ENCODE measurements at regions not wholly inside any gene's neighbourhood (a gene's known extent, or its start where the extent isn't known, plus 50 kb on each side); places are given as distances from the start of the nearest gene placed in this dataset.
"Not testable (repeated sequence)": the region's sequence is repeated elsewhere in the genome, so short reads cannot be mapped to it uniquely, and the experiment has no call there.

DNA sequence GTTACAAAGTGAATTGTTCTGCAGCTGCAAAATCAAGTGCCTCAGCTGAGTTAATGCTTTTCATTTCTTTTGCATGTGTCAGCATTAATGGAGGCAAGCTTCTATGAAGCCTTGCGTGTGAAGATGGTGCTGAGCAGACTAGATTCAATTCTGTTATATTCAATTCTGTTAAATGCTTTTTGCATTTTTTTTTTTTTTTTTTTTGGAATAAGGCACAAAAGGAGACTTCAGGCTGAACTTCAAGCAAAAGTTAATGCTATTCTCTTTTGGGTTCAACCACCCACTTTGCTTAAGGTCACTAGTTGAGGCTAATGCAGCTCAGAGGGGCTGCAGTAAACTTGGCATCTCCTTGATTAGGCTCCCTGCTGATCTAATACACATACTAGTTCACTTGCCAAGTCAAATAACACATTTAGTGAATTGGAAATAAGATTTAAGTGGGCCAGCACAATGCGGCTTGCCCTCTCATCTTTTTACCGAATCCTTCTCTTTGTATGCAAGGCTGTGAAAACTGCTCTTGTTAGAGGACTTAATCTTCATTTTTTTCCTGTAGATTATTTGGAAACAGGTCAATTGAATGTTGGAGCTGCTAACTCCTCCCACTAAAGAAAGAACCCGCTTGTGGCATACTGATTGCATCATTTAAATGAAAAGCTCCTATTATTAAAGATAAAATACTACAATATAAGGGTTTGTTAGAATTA lies 1020.2 kb downstream of the NR2F1-AS1 start:
- DNase-seq (ENCODE audit: low read depth): no peak

GRCh38 chr5:92559781-92560180 lies 1021.2 kb downstream of the NR2F1-AS1 start:
- no peak for DNase-seq (ENCODE audit: low read depth)

DNA sequence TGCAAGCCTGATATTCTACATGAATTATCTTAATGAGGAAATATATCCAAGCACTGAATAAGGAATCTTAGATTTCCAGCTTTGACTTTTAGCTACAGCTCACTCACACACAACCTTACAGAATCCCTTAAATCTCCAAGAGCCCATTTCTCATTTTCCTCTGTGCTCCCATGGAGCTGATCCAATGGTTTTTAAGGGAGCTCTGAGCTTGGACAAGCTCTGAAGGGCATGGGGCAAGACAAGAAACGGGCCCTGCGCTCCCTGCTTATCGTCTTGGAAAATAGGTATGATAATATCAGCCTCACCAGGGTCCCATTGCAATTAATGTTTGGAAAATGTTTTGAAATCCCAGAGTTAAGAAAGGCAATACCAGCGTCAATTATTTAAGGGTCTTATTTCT lies 1021.7 kb downstream of the NR2F1-AS1 start:
- no peak for DNase-seq (ENCODE audit: low read depth)

- no peak for DNase-seq (ENCODE audit: low read depth)
Measured at GRCh38 chr5:92556747-92557146, 1024.3 kb downstream of the NR2F1-AS1 start.

DNA sequence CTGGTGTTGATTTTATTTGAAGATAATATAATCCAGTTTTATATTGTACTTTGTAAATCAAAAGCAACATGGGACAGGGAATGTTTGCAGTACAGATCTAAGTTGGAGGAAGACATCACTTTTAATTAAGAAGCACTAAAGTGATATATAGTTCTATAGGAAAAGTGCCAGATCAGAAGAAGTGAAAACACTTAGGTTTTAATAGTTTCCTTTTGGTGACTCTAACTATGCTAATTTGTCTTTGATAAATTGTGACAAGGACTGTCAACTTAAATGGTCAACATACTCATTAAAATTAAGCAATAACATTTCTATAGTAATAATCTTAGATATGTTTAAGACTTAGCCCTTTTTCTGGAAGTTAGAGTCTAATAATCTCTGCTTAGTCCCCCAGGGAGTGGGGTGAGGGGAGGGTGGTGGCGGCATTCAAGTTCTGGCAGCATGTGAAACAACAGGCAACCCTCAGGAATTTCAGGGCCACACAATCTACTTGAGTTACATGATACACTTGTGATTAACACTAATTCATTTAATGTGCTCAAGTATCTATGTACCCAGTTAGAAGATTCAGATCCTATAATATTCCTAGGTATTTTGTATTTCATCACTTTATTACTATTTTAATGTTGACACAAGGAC lies 1026.5 kb downstream of the NR2F1-AS1 start:
- DNase-seq (ENCODE audit: low read depth): no peak

- DNase-seq (ENCODE audit: low read depth): no peak
Measured at GRCh38 chr5:92553326-92553725, 1027.7 kb downstream of the NR2F1-AS1 start.

DNA sequence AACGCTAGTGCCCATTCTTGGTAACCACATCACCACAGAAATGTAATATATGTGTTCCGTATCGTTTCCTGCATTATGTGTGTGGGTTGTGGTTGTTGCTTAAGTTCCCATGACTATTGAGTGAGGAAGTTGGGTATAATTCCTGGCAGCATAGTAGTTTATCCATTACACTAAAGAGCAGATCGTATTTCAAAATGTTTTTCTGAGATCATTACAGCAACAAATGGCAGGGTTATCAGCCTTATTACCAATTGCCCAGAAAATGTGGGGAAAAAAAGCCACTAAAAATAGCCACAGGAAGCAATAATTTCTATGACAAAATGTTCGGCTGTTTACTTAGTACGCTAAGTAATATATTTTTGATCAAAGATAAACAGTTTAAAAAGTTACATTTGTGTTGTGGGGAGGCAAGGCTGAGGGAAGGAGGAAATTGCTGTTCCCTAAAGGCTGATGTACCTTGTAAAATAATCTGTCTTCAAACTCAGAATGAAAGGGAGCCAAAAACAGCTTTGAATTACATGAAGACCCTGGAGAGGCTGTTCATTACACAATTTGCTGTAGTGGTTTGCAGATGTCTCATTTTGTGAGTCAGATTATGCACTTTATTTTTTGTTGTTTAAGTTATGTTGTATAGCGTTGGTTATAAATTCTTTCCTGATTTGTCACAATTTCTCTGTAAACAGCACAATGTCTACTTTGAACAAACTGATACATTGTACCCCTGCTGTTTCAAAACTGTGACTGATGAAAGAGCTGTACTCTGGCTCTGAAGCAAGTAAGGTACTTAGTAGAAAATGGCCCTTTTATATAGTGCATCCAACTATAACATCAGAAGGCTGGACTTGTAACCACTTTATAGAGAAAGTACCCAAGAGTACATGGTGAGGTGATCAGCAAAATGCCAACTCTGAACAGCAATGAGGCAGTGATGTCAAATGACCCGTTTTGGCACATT lies 1028.5 kb downstream of the NR2F1-AS1 start:
- peak; percentile 98 for DNase-seq (ENCODE audit: low read depth)

DNA sequence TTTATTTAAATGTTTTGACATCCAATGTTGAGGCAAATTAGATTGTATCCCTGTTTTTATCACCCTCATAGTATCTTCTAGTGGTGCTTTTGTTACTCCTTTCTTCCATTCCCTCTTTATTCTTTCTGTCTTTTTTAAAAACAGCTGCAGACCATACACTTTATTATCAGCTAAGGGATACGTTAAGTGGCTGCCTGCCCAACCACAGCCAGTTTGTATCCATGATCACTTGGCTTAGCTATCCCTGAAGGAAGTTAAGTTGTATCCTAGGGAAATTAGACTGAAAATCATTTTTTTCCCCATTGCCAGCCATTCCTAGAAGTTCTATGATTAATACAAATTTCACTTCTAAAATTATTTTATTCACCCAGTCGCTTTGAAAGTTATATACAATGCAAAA lies 1032.7 kb downstream of the NR2F1-AS1 start:
- DNase-seq (ENCODE audit: low read depth): no peak

GRCh38 chr5:92544596-92544995 lies 1036.4 kb downstream of the NR2F1-AS1 start:
- DNase-seq (ENCODE audit: low read depth): no peak

DNA sequence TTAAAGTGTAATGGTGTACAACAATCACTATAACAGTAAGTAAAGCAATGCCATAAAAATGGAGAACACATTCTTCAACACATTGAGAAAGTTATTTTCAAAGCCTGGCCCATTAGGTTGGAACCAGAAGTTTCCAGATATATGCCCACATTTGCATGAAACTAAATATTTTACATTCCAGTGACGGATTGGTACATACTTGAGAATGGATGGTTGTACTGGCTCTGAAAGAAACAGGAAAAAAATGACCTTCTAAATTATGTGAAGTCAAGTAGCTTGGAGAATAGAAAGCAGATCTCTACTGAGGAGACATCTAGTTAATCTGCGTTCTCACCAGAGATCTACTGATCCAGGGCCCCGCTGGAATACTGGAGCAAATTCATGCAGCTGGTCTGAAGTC lies 1037.0 kb downstream of the NR2F1-AS1 start:
- DNase-seq (ENCODE audit: low read depth): no peak

- no peak for DNase-seq (ENCODE audit: low read depth)
Measured at GRCh38 chr5:92543201-92543600, 1037.8 kb downstream of the NR2F1-AS1 start.

DNA sequence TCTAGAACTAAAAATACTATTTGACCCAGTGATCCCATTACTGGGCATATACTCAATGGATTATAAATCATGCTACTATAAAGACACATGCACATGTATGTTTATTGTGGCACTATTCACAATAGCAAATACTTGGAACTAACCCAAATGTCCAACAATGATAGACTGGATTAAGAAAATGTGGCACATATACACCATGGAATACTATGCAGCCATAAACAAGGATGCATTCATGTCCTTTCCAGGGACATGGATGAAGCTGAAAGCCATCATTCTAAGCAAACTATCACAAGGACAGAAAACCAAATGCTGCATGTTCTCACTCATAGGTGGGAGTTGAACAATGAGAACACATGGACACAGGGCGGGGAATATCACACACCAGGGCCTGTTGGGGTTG lies 1039.0 kb downstream of the NR2F1-AS1 start:
- not testable (repeated sequence) for DNase-seq (ENCODE audit: low read depth)

- peak; percentile 54 for DNase-seq (ENCODE audit: low read depth)
Measured at GRCh38 chr5:92527311-92528078, 1053.5 kb downstream of the NR2F1-AS1 start.

DNA sequence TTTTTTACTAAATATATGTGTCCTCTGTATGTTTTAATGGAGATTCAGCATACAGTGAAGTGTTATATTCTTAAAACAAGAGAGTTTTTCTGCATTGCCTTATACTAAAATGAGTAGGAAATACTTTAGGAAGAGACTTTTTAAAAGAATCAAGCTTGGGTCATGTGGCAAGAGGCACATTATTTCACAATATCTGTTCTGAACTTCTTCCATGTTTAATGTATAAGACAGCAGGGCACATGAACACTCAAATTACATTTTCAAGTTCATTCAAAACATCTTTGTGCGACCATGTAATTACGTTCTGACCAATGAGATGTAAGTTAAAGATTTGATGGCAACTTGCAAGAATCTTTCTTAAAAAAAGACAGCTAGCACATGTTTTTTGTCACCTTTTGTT lies 1055.9 kb downstream of the NR2F1-AS1 start:
- no peak for DNase-seq (ENCODE audit: low read depth)

DNA sequence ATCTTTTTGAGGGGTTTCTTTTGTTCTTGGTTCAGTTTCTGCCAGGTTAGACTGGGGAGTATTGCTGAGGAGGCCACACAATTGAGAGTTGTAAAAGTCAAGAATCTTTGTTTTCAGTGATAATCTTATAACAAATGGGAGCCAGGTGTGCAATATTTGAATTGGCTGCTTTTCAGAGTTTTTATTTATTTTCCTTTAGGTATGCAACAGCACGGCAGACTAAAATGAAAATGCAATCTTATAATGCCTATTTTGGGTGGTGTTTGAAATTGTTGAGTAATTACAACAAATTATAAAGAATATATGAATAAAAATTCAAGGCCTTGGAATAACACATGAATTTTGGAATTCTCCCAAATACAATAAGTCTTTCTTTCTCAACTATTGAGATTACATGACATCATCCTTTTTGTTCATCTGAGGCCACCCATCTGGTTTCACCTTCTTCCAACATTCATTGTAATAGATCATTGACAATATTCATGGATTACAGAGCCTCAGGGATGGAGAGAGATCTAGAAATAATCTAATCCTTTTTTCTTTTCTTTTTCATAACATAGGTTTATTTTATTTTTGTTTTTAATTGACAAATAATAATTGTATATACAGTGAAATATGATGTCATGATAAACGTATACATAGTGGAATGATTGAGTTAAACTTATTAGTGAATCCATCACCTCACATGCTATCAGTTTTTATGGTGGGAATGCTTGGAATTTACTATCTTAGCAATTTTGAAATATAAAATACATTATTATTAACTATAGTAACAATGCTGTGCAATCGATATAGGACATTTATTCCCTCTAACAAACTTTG lies 1061.0 kb downstream of the NR2F1-AS1 start:
- no peak for DNase-seq (ENCODE audit: low read depth)

DNA sequence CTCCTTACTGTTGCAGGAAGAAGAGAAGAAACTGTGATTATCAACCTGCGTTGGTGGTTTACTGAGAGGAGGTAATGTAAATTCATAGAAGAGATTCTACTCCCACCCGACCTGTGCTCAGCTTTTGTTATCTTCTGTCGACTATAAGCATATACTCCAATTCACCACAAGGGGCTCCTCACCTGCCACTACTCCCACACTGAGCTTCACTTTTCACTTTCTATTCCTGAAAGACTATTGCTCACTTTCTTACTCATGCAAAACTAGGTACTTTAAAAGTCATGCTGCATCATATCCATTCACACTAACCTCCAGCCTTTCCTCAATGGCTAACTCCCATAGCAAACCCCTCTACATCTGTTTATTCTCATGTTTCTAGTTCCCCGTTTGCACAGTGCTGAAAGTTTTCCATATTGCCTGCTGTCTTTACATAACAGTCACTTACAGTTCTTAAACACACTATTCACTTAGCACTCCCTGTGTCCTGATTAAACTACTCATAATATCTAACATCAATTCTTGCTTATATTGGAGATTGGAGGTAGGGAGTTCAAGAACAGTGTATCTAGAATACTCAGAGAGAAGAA lies 1062.6 kb downstream of the NR2F1-AS1 start:
- no peak for DNase-seq (ENCODE audit: low read depth)

- DNase-seq (ENCODE audit: low read depth): no peak
Measured at GRCh38 chr5:92514896-92515295, 1066.1 kb downstream of the NR2F1-AS1 start.

GRCh38 chr5:92513067-92513466 lies 1068.0 kb downstream of the NR2F1-AS1 start:
- DNase-seq (ENCODE audit: low read depth): no peak

DNA sequence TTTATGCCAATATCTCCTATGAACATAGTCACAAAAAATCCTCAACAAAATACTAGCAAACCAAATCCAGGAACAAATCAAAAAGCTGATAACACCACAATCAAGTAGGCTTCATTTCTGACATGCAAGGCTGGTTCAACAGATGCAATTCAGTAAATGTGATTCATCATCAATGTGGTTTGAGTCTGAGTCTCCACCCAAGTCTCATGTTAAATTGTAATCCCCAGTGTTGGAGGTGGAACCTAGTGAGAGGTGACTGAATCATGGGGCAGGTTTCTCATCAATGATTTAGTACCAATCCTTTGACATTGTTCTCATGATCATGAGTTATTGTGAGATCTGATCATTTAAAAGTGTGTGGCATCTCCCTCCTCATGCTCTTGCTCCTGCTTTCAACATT lies 1072.7 kb downstream of the NR2F1-AS1 start:
- no peak for DNase-seq (ENCODE audit: low read depth)

DNA sequence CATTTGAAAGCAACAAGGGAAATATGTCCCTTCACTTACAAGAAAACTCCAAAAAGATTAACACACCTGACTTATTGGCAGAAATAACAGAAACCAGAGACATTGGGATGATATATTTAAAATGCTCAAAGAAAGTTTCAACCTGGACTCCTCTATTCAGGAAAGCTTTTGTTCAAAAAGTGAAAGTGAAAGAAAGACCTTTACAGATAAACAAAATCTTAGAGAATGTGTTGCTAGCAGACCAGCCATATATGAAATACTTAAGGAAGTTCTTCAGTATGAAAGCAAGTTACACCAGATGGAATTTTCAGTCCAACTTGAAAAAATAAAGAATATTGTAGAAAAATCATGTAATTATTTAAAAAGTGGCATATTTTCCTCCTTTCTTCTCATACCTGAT lies 1075.1 kb downstream of the NR2F1-AS1 start:
- DNase-seq (ENCODE audit: low read depth): no peak

- no peak for DNase-seq (ENCODE audit: low read depth)
Measured at GRCh38 chr5:92505145-92505544, 1075.9 kb downstream of the NR2F1-AS1 start.
